ENCODE measurements at regions not wholly inside any gene's neighbourhood (a gene's known extent, or its start where the extent isn't known, plus 50 kb on each side); places are given as distances from the start of the nearest gene placed in this dataset.

GRCh38 chr3:153952091-153952490, 169.1 kb upstream of the ARHGEF26 start:
- ChIA-PET POLR2A (no interaction called here), RAD21 (ENCODE audit: unreplicated experiment) (no interaction called here), SMC1A (ENCODE audit: uncharacterized antibody, unreplicated experiment) (no interaction called here), CTCF (interaction anchor here (0.7 kb wide), 1 partner anchor 14 kb away, joined by 3 read pairs; no protein-coding TSS in a partner anchor)
- no peaks in the 10 kb centered on the region for H4K20me1 ChIP-seq (ENCODE audit: control insufficient read depth, insufficient read depth)
- H3K4me3 ChIP-seq = no peak overlapping the region
- no peaks in the 10 kb centered on the region for H3K9me3 ChIP-seq (replicated peaks; ENCODE audit: control insufficient read depth, insufficient read depth, low read length)
- 42% methylated on average over 7 of the region's 7 CpGs for WGBS (ENCODE audit: insufficient coverage, insufficient replicate concordance, low lambda C conversion rate, missing lambda C conversion rate)
- H3K27ac ChIP-seq (ENCODE audit: control insufficient read depth, insufficient read depth) = no peak overlapping the region
- no peak for ATAC-seq
- no peak overlapping the region for H3K4me2 ChIP-seq (ENCODE audit: control insufficient read depth, insufficient read depth)
- TF ChIP-seq EED (IDR thresholded peaks at IDR 0.05; ENCODE audit: low read depth) = no peak
- TF ChIP-seq MEF2A (IDR thresholded peaks at IDR 0.05; ENCODE audit: insufficient read depth, low read depth, low read length) = no peak
- no peak for TF ChIP-seq TCF7 (IDR thresholded peaks at IDR 0.05; ENCODE audit: borderline replicate concordance)
- no peak for TF ChIP-seq RAD21 (IDR thresholded peaks at IDR 0.05; ENCODE audit: insufficient read depth, low read depth, low read length)
- TF ChIP-seq LARP7 (IDR thresholded peaks at IDR 0.05) = no peak
- TF ChIP-seq, protein P1, sequence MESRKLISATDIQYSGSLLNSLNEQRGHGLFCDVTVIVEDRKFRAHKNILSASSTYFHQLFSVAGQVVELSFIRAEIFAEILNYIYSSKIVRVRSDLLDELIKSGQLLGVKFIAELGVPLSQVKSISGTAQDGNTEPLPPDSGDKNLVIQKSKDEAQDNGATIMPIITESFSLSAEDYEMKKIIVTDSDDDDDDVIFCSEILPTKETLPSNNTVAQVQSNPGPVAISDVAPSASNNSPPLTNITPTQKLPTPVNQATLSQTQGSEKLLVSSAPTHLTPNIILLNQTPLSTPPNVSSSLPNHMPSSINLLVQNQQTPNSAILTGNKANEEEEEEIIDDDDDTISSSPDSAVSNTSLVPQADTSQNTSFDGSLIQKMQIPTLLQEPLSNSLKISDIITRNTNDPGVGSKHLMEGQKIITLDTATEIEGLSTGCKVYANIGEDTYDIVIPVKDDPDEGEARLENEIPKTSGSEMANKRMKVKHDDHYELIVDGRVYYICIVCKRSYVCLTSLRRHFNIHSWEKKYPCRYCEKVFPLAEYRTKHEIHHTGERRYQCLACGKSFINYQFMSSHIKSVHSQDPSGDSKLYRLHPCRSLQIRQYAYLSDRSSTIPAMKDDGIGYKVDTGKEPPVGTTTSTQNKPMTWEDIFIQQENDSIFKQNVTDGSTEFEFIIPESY (IDR thresholded peaks at IDR 0.05) = no peak
- no peak for TF ChIP-seq CHD1 (IDR thresholded peaks at IDR 0.05; ENCODE audit: low read depth, low read length)
- TF ChIP-seq RFX5 (IDR thresholded peaks at IDR 0.05; ENCODE audit: low read depth, low read length) = no peak
- no peak for TF ChIP-seq CBFB (IDR thresholded peaks at IDR 0.05; ENCODE audit: low read depth)
- no peak for TF ChIP-seq DPF2 (IDR thresholded peaks at IDR 0.05)
- TF ChIP-seq, protein P2, sequence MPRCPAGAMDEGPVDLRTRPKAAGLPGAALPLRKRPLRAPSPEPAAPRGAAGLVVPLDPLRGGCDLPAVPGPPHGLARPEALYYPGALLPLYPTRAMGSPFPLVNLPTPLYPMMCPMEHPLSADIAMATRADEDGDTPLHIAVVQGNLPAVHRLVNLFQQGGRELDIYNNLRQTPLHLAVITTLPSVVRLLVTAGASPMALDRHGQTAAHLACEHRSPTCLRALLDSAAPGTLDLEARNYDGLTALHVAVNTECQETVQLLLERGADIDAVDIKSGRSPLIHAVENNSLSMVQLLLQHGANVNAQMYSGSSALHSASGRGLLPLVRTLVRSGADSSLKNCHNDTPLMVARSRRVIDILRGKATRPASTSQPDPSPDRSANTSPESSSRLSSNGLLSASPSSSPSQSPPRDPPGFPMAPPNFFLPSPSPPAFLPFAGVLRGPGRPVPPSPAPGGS (IDR thresholded peaks at IDR 0.05; ENCODE audit: borderline replicate concordance, insufficient read depth, low read depth, low read length, poor library complexity, severe bottlenecking) = no peak
- no peak for TF ChIP-seq MTA2 (IDR thresholded peaks at IDR 0.05; ENCODE audit: low read depth)
- no peak for TF ChIP-seq KLF5 (IDR thresholded peaks at IDR 0.05; ENCODE audit: partially characterized antibody)
- no peak for TF ChIP-seq TCF12 (IDR thresholded peaks at IDR 0.05; ENCODE audit: low read depth, low read length)
- no peak for TF ChIP-seq CUX1 (IDR thresholded peaks at IDR 0.05; ENCODE audit: insufficient replicate concordance, low read depth, low read length)
- no peak for TF ChIP-seq BACH1 (IDR thresholded peaks at IDR 0.05; ENCODE audit: borderline replicate concordance)
- TF ChIP-seq BCL11A (IDR thresholded peaks at IDR 0.05; ENCODE audit: low read depth, low read length) = no peak
- no peak overlapping the region for H3K9ac ChIP-seq (ENCODE audit: control insufficient read depth, insufficient read depth, low read length)
- H2AFZ ChIP-seq (ENCODE audit: control insufficient read depth, low read depth, low read length) = no peak overlapping the region
- H3K36me3 ChIP-seq (ENCODE audit: control insufficient read depth in 2 of 2, insufficient read depth in 2 of 2, low read length in 1 of 2) = no peaks in the 10 kb centered on the region
- no TSS peak for BruUV-seq (replicated peaks)
- no peak for FAIRE-seq
- intact Hi-C loops (cut with micrococcal nuclease; ENCODE audit: unreplicated experiment) (no loop called here), in situ Hi-C loops (cut with MboI) (no loop called here)
- no peak for DNase-seq (ENCODE audit: low read depth, low spot score)
- H3K79me2 ChIP-seq (ENCODE audit: control insufficient read depth, insufficient read depth, low read length) = no peaks in the 10 kb centered on the region
- no peaks in the 10 kb centered on the region for H3K4me1 ChIP-seq (ENCODE audit: control insufficient read depth, insufficient read depth, low read length)
- H3K27me3 ChIP-seq (replicated peaks in 1 of 2; ENCODE audit: control insufficient read depth in 2 of 2, insufficient read depth in 2 of 2, low read length in 1 of 2) = no peaks in the 10 kb centered on the region

All from GM12878 (cell line).